GM21528 (cell line): ENCODE measurements at regions not wholly inside any gene's neighbourhood (a gene's known extent, or its start where the extent isn't known, plus 50 kb on each side); places are given as distances from the start of the nearest gene placed in this dataset.

Source experiments
- ATAC-seq: cut with Tn5 transposase; IDR thresholded peaks from one replicate; pipeline ENCODE4 v1.9.1; 2021; ENCODE audit warnings: mild to moderate bottlenecking, moderate library complexity; ENCODE audit not compliant: unreplicated experiment, low FRiP score

- no peak for ATAC-seq
Observed at GRCh38 chr14:40318211-40318719, 886.0 kb upstream of the FBXO33 start.

- no peak for ATAC-seq
Observed at GRCh38 chr14:40317690-40318089, 885.5 kb upstream of the FBXO33 start.

- ATAC-seq, result no peak
Observed at GRCh38 chr14:40312296-40312695, 880.1 kb upstream of the FBXO33 start.

GRCh38 chr14:40309124-40309523, 876.9 kb upstream of the FBXO33 start:
- no peak for ATAC-seq

GRCh38 chr14:40308240-40308639, 876.0 kb upstream of the FBXO33 start:
- ATAC-seq, result no peak

- ATAC-seq, result no peak
Observed at GRCh38 chr14:40296821-40297220, 864.6 kb upstream of the FBXO33 start.

GRCh38 chr14:40292664-40293063, 860.4 kb upstream of the FBXO33 start:
- no peak for ATAC-seq

- ATAC-seq, result no peak
Observed at GRCh38 chr14:40282196-40282595, 850.0 kb upstream of the FBXO33 start.

- no peak for ATAC-seq
Observed at GRCh38 chr14:40280652-40281051, 848.4 kb upstream of the FBXO33 start.

GRCh38 chr14:40273417-40273816, 841.2 kb upstream of the FBXO33 start:
- no peak for ATAC-seq

- no peak for ATAC-seq
Observed at GRCh38 chr14:40271480-40271879, 839.2 kb upstream of the FBXO33 start.

- ATAC-seq, result no peak
Observed at GRCh38 chr14:40269436-40269835, 837.2 kb upstream of the FBXO33 start.

GRCh38 chr14:40268236-40268635, 836.0 kb upstream of the FBXO33 start:
- no peak for ATAC-seq

- no peak for ATAC-seq
Observed at GRCh38 chr14:40265096-40265495, 832.9 kb upstream of the FBXO33 start.

- no peak for ATAC-seq
Observed at GRCh38 chr14:40252817-40253447, 820.7 kb upstream of the FBXO33 start.

GRCh38 chr14:40248671-40249070, 816.4 kb upstream of the FBXO33 start:
- ATAC-seq, result no peak

- ATAC-seq, result no peak
Observed at GRCh38 chr14:40240245-40240859, 808.1 kb upstream of the FBXO33 start.

GRCh38 chr14:40232302-40232701, 800.1 kb upstream of the FBXO33 start:
- ATAC-seq, result no peak

- ATAC-seq, result no peak
Observed at GRCh38 chr14:40229676-40230075, 797.4 kb upstream of the FBXO33 start.

GRCh38 chr14:40222996-40223395, 790.8 kb upstream of the FBXO33 start:
- no peak for ATAC-seq

- ATAC-seq, result no peak
Observed at GRCh38 chr14:40221428-40221827, 789.2 kb upstream of the FBXO33 start.

- ATAC-seq, result no peak
Observed at GRCh38 chr14:40219032-40219431, 786.8 kb upstream of the FBXO33 start.
